HepG2 (cell line): ENCODE measurements at regions not wholly inside any gene's neighbourhood (a gene's known extent, or its start where the extent isn't known, plus 50 kb on each side); places are given as distances from the start of the nearest gene placed in this dataset.

Experiments
- ATF4 ChIP-seq, 2 experiments: fragments of 450-650 bp in 1 of 2; sonication (generic) in 1 of 2; formaldehyde crosslinking; IDR thresholded peaks; 2 replicates each; pipeline versions ENCODE4 v1.5.0 to v1.8.0; 2020 to 2022; ENCODE audit warnings: mild to moderate bottlenecking in 1 of 2, missing genetic modification reagents in 1 of 2
- BCL3 ChIP-seq: sonication (generic); formaldehyde crosslinking; IDR thresholded peaks from 2 replicates; pipeline ENCODE4 v1.5.1; 2020; ENCODE audit warnings: mild to moderate bottlenecking, missing genetic modification reagents, moderate library complexity
- CREM ChIP-seq, 2 experiments: sonication (generic) in 1 of 2; formaldehyde crosslinking in 1 of 2; IDR thresholded peaks; 2 replicates each; pipeline versions ENCODE4 v1.4.0 to v1.6.1; 2016 to 2020; ENCODE audit warnings: antibody characterized with exemption in 1 of 2, mild to moderate bottlenecking in 1 of 2, missing genetic modification reagents in 1 of 2
- CTCF ChIP-seq: sonication (generic); formaldehyde crosslinking; IDR thresholded peaks from 2 replicates; pipeline ENCODE4 v1.5.0; 2020; ENCODE audit warnings: mild to moderate bottlenecking, missing genetic modification reagents, moderate library complexity
- E2F5 ChIP-seq: sonication (generic); formaldehyde crosslinking; conservative IDR thresholded peaks from 2 replicates; pipeline ENCODE4 v1.4.0; 2020; ENCODE audit warnings: missing genetic modification reagents
- ESRRA ChIP-seq: sonication (generic); formaldehyde crosslinking; IDR thresholded peaks from 2 replicates; pipeline ENCODE4 v1.5.1; 2020; ENCODE audit warnings: mild to moderate bottlenecking, low read depth, missing genetic modification reagents
- EZH2 ChIP-seq: conservative IDR thresholded peaks from 2 replicates; pipeline ENCODE4 v1.6.1; 2012; ENCODE audit warnings: mild to moderate bottlenecking, low read depth, low read length, moderate library complexity
- KLF16 ChIP-seq, 2 experiments: sonication (generic) in 1 of 2; formaldehyde crosslinking in 1 of 2; IDR thresholded peaks; 2 replicates each; pipeline versions ENCODE4 v1.6.1 to v1.8.0; 2016 to 2023; ENCODE audit warnings: missing genetic modification reagents in 2 of 2, missing compliant biosample characterization in 1 of 2
- MIER3 ChIP-seq: IDR thresholded peaks from 2 replicates; pipeline ENCODE4 v1.6.1; 2016; ENCODE audit warnings: missing compliant biosample characterization, borderline replicate concordance
- MTA1 ChIP-seq: sonication (generic); formaldehyde crosslinking; IDR thresholded peaks from 2 replicates; pipeline ENCODE4 v1.4.0; 2020; ENCODE audit warnings: missing genetic modification reagents, mild to moderate bottlenecking, borderline replicate concordance
- MTA3 ChIP-seq: sonication (generic); formaldehyde crosslinking; IDR thresholded peaks from 2 replicates; pipeline ENCODE4 v1.4.0; 2020; ENCODE audit warnings: missing genetic modification reagents
- PAXIP1 ChIP-seq: sonication (generic); formaldehyde crosslinking; conservative IDR thresholded peaks from 2 replicates; pipeline ENCODE4 v1.4.0; 2020; ENCODE audit warnings: mild to moderate bottlenecking, missing genetic modification reagents, moderate library complexity
- TCF12 ChIP-seq, 2 experiments: fragments of 450-650 bp in 1 of 2; sonication (generic) in 1 of 2; formaldehyde crosslinking in 1 of 2; IDR thresholded peaks; 2 replicates each; pipeline versions ENCODE4 v1.6.1 to v1.8.0; 2017 to 2022; ENCODE audit warnings: antibody characterized with exemption in 1 of 2, mild to moderate bottlenecking in 1 of 2, missing genetic modification reagents in 1 of 2, moderate library complexity in 1 of 2
- ZNF501 ChIP-seq: sonication (generic); formaldehyde crosslinking; IDR thresholded peaks from 2 replicates; pipeline ENCODE4 v1.5.1; 2020; ENCODE audit warnings: mild to moderate bottlenecking, moderate library complexity, missing genetic modification reagents

- TF ChIP-seq MTA3 (CRISPR knock-in tag) (no peak), E2F5 (no peak), MTA1 (CRISPR knock-in tag) (no peak), EZH2 (no peak), PAXIP1 (CRISPR knock-in tag) (no peak), ATF4 (CRISPR knock-in tag; IDR thresholded peaks at IDR 0.05) (no peak), CREM (IDR thresholded peaks at IDR 0.05) (no peak), CREM (CRISPR knock-in tag; IDR thresholded peaks at IDR 0.05) (no peak), CTCF (CRISPR knock-in tag) (no peak), KLF16 (CRISPR knock-in tag; IDR thresholded peaks at IDR 0.05) (no peak), ESRRA (CRISPR knock-in tag) (no peak), ZNF501 (no peak), TCF12 (IDR thresholded peaks at IDR 0.05) (no peak), TCF12 (CRISPR knock-in tag; IDR thresholded peaks at IDR 0.05) (no peak), MIER3 (CRISPR knock-in tag) (no peak), BCL3 (CRISPR knock-in tag) (no peak)
Measured at GRCh38 chr2:216279031-216279430, 93.3 kb downstream of the MARCHF4 start.
